Cardiac muscle cell (in vitro differentiated cells and primary cell): ENCODE measurements at regions not wholly inside any gene's neighbourhood (a gene's known extent, or its start where the extent isn't known, plus 50 kb on each side); places are given as distances from the start of the nearest gene placed in this dataset.

Experiments used
- DNase-seq, 2 donors: peaks; one replicate each; pipeline versions ENCODE4 v3.0.0 to v3.0.0-alpha.2; 2010 to 2017; ENCODE audit warnings: low read depth in 1 of 2, low spot score in 1 of 2
- H3K27ac ChIP-seq: fragments of 200-600 bp; sonication (generic); 2 replicates; pipeline ENCODE4 v1.5.1; 2016
- H3K27me3 ChIP-seq: fragments of 200-600 bp; sonication (generic); 2 replicates; pipeline ENCODE4 v1.6.0; 2016; ENCODE audit warnings: control low read depth
- H3K36me3 ChIP-seq: fragments of 200-600 bp; sonication (generic); 2 replicates; pipeline ENCODE4 v1.5.1; 2016; ENCODE audit warnings: control low read depth
- H3K4me1 ChIP-seq: fragments of 200-600 bp; sonication (generic); 2 replicates; pipeline ENCODE4 v1.8.1; 2017; ENCODE audit warnings: low read depth, mild to moderate bottlenecking, mixed run types
- H3K4me3 ChIP-seq: fragments of 200-600 bp; sonication (generic); 2 replicates; pipeline ENCODE4 v1.5.1; 2016; ENCODE audit warnings: mild to moderate bottlenecking
- H3K9me3 ChIP-seq: fragments of 200-600 bp; sonication (generic); 2 replicates; pipeline ENCODE4 v1.5.1; 2017; ENCODE audit warnings: low read depth, mild to moderate bottlenecking, control low read depth
- TF ChIP-seq, protein P1 (sequence below): IDR thresholded peaks from 2 replicates; pipeline ENCODE4 v1.5.1; 2012; ENCODE audit warnings: low read depth, mild to moderate bottlenecking, low read length

DNA sequence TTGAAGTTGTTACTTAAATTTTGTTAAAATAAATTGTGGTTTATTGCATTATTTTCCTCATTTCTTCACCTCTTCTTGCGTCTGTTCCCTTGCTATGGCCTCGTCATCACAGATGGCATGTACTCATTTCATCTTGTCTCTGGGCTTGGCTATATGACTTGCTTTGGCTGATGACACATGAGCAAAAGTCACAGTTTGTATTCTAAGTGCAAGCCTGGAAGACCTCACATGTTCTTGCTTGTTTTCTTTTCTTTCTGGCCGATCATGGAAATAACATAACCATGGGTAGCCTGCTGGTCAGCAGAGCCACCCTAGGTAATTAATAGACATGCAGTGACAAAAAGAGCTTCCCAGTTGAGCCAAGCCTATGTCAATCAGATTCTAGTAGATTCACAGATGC, 527.9 kb downstream of the SPRY1 start:
- H3K36me3 ChIP-seq = no peaks in the 10 kb centered on the region
- H3K27me3 ChIP-seq = no peaks in the 10 kb centered on the region
- no peak overlapping the region for H3K4me3 ChIP-seq
- no peaks in the 10 kb centered on the region for H3K9me3 ChIP-seq
- H3K4me1 ChIP-seq = no peaks in the 10 kb centered on the region
- DNase-seq = peak in 1 of 2 donors; percentile 43
- TF ChIP-seq, protein P1, sequence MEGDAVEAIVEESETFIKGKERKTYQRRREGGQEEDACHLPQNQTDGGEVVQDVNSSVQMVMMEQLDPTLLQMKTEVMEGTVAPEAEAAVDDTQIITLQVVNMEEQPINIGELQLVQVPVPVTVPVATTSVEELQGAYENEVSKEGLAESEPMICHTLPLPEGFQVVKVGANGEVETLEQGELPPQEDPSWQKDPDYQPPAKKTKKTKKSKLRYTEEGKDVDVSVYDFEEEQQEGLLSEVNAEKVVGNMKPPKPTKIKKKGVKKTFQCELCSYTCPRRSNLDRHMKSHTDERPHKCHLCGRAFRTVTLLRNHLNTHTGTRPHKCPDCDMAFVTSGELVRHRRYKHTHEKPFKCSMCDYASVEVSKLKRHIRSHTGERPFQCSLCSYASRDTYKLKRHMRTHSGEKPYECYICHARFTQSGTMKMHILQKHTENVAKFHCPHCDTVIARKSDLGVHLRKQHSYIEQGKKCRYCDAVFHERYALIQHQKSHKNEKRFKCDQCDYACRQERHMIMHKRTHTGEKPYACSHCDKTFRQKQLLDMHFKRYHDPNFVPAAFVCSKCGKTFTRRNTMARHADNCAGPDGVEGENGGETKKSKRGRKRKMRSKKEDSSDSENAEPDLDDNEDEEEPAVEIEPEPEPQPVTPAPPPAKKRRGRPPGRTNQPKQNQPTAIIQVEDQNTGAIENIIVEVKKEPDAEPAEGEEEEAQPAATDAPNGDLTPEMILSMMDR = no peak
- H3K27ac ChIP-seq = no peak overlapping the region

DNA sequence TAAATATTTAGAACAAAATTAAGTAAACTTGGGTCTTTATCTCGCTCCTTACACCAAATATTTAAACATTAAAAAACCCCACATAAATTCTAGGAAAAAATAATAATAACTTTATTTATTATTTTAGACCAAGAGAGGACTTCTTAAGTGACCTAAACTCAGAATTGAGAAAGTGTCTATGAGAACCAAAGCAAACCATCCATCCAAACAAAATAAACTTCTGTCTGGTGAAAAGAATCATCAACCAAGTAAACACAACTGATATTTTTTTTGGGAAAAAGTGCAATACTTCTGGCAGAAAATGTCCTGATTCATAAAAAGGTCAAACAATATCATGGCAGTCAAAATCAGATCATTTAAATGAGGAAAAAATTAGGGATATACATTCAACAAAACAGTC, 533.0 kb downstream of the SPRY1 start:
- TF ChIP-seq, protein P1 = no peak
- H3K27me3 ChIP-seq = no peaks in the 10 kb centered on the region
- no peak overlapping the region for H3K4me3 ChIP-seq
- H3K27ac ChIP-seq = no peak overlapping the region
- DNase-seq = no peak
- H3K4me1 ChIP-seq = no peaks in the 10 kb centered on the region
- no peaks in the 10 kb centered on the region for H3K9me3 ChIP-seq
- no peaks in the 10 kb centered on the region for H3K36me3 ChIP-seq

DNA sequence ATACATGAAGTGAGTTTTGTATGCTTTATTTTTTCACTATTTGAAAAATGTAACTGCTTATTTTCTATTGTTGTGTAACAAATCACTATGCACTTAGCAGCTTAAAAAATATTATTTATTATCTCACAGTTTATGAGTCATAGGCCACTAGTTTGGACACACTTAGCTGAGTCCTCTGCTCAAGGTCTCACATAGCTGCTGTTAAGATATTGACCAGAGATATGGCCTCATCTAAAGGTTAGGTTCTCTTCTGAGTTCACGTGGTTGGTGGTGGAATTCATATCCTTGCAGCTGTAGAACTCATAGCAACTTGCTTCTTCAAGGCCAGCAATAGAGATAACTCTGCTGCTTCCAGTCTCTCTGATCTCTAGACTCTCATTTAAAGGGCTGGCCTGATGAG, 534.4 kb downstream of the SPRY1 start:
- Histone ChIP-seq H3K27me3 (no peaks in the 10 kb centered on the region), H3K36me3 (no peaks in the 10 kb centered on the region), H3K9me3 (no peaks in the 10 kb centered on the region), H3K4me1 (no peaks in the 10 kb centered on the region), H3K4me3 (no peak overlapping the region), H3K27ac (no peak overlapping the region)
- TF ChIP-seq, protein P1 = no peak
- peak in 1 of 2 donors; percentile 38 for DNase-seq

DNA sequence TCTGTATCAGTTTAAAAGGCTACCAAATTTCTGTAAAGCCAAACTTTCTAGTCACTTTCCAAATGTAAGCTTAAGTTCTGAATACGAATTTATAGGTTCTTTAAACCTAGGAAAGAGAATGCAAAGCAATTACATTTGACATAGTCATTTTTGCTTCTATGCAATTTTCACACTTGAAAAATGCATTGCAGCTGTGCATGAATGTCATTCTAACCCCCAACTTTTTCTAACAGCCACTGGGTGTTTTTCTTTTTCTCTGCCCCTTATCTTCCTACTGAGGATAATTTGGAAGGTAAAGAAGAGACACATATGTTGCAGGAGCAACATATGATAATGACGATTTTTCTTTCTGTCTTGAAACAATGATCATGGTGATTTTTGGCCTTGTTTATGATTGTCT, 537.5 kb downstream of the SPRY1 start:
- no peaks in the 10 kb centered on the region for H3K36me3 ChIP-seq
- no peak overlapping the region for H3K27ac ChIP-seq
- no peak overlapping the region for H3K4me3 ChIP-seq
- H3K27me3 ChIP-seq = no peaks in the 10 kb centered on the region
- H3K4me1 ChIP-seq = peaks cover 3% of the 10 kb centered on the region
- TF ChIP-seq, protein P1 = no peak
- H3K9me3 ChIP-seq = no peaks in the 10 kb centered on the region
- DNase-seq = no peak

DNA sequence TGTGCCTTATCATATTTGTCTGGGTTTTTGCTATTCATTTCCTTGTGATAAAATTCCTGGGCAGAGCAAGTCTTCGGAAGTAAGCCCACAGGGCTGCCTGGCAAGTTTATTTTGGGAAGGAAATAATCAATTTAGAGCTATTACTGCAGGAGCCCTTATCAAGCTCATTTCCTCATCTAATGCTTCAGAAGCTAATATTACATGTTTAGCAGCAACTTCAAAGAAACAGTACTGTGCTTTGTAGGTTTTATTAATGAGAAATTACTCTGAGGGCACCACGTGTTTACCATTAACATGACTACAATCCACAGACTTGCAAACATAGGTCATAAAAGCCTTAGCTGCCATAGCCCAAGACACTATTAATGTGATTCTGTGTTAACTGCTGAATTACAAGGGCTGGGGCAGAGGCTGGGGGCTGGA, 540.0 kb downstream of the SPRY1 start:
- H3K9me3 ChIP-seq = no peaks in the 10 kb centered on the region
- no peak overlapping the region for H3K4me3 ChIP-seq
- no peaks in the 10 kb centered on the region for H3K36me3 ChIP-seq
- H3K27ac ChIP-seq = no peak overlapping the region
- no peaks in the 10 kb centered on the region for H3K27me3 ChIP-seq
- TF ChIP-seq, protein P1 = no peak
- peaks cover 3% of the 10 kb centered on the region for H3K4me1 ChIP-seq
- DNase-seq = peak in 1 of 2 donors; percentile 15

DNA sequence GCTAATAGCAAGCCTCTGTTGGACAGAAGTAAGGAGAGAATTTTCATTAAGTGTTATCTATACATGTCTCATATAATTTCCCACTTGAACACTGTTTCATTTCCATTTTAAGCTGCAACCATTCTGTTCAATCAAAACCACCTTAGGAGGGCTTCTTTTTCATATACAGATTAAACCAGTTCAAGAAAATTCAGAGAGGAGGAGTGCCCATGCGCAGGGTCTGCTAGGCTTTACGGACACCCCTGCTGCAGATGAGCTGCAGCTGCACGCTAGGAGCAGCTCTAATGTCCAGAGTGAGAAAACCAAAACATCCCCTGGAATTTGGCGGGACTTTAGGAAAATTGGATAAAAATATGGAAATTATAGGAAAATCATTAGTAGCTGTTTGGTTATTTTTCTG, 541.0 kb downstream of the SPRY1 start:
- no peaks in the 10 kb centered on the region for H3K9me3 ChIP-seq
- H3K27ac ChIP-seq = no peak overlapping the region
- H3K4me1 ChIP-seq = peaks cover 3% of the 10 kb centered on the region
- H3K27me3 ChIP-seq = no peaks in the 10 kb centered on the region
- no peak overlapping the region for H3K4me3 ChIP-seq
- no peaks in the 10 kb centered on the region for H3K36me3 ChIP-seq
- TF ChIP-seq, protein P1 = no peak
- peak in 1 of 2 donors; percentile 17 for DNase-seq
